Right lobe of liver (tissue), 6 donors: ENCODE measurements at regions not wholly inside any gene's neighbourhood (a gene's known extent, or its start where the extent isn't known, plus 50 kb on each side); places are given as distances from the start of the nearest gene placed in this dataset.

Experiments used
- ATAC-seq, 4 donors: fragments of 200-7000 bp; cut with Tn5 transposase; one replicate each; pipeline ENCODE4 v1.9.1; 2020; ENCODE audit warnings: mild to moderate bottlenecking in 4 of 4, moderate library complexity in 4 of 4
- DNase-seq, 3 donors: peaks; one replicate each; pipeline ENCODE4 v3.0.0-alpha.2; 2020
- H3K27ac ChIP-seq, 3 donors: fragments of 200-600 bp; one replicate each; pipeline ENCODE4 v1.8.0; 2022
- H3K27me3 ChIP-seq, 2 donors: fragments of 200-600 bp; one replicate each; pipeline ENCODE4 v1.8.0; 2022
- H3K36me3 ChIP-seq, 4 donors: fragments of 200-600 bp; sonication (generic) in 1 of 4; one replicate each; pipeline versions ENCODE4 v1.5.1 to v1.8.0; 2017 to 2022; ENCODE audit warnings: control low read depth in 1 of 4
- H3K4me1 ChIP-seq, 4 donors: fragments of 200-600 bp; sonication (generic) in 1 of 4; one replicate each; pipeline versions ENCODE4 v1.5.1 to v1.8.0; 2017 to 2022; ENCODE audit warnings: control low read depth in 1 of 4
- H3K4me3 ChIP-seq, 3 donors: fragments of 200-600 bp; one replicate each; pipeline ENCODE4 v1.8.0; 2022
- H3K9me3 ChIP-seq, 4 donors: fragments of 200-600 bp; sonication (generic) in 1 of 4; one replicate each; pipeline versions ENCODE4 v1.5.1 to v1.8.0; 2017 to 2022; ENCODE audit warnings: control low read depth in 1 of 4
- CTCF ChIP-seq, 4 donors: fragments of 200-600 bp in 3 of 4; fragments of 450-650 bp in 1 of 4; IDR thresholded peaks; one replicate each; pipeline versions ENCODE4 v1.5.1 to v1.8.0; 2016 to 2022; ENCODE audit warnings: antibody characterized with exemption in 4 of 4, mild to moderate bottlenecking in 2 of 4
- POLR2A ChIP-seq: fragments of 450-650 bp; IDR thresholded peaks from one replicate; pipeline ENCODE4 v1.6.1; 2017; ENCODE audit warnings: antibody characterized with exemption, mild to moderate bottlenecking
- WGBS: methylation state at CpG from one replicate; pipeline ENCODE4 v1.1.6; 2018; ENCODE audit warnings: low coverage, low lambda C conversion rate; ENCODE audit not compliant: insufficient coverage; ENCODE audit errors: missing lambda C conversion rate; 5-methylcytosine and 5-hydroxymethylcytosine counted together
- intact Hi-C, 2 donors: fragments of 100-400 bp; cut with DNase I; formaldehyde crosslinking; loops; one replicate each; pipeline versions ENCODE4 v1.11.2 to v1.14.1; 2022
- donor health status: DM: no; HTN: yes; CAD: no.
- donor health status: DM: no; HTN: no; CAD: no.
- donor health status: DM: no; HTN: no; CAD: no.
- donor health status: DM: no; HTN: yes; CAD: no.
- donor health status: DM: no; HTN: yes; CAD: no.

DNA sequence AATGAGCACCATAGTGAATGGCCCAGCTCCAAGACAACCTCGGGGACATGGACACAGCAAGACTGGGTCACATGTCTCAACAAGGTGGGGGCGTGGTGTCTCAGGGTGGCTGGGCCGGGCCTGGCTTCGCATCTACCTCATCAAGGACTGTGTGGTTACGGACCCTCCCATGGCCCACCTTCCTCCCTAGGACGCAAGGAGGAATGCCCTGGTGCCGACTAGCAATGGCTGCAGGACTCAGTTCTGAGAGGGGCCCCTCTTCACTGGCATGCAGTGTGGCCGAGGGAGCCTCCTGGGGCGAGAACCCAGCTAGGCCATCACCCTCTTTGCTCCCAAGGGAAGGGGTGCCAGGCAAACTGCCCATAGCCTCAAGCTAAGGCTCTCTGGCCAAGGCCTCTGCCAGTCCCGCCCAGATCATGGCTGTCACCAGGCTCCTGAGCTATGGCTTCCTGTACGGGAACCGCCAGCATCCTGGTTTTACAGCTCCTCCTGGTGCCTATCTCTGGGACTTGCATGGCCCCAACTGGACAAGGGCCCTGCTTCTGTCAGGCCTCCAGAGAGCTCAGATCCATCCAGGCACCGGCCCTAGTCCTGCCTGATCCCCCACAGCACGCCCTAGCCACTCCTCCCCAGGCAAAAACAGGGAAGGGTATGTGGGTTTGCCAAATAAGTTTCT, 218.0 kb upstream of the AGTR2 start:
- intact Hi-C loops: no loop called here

DNA sequence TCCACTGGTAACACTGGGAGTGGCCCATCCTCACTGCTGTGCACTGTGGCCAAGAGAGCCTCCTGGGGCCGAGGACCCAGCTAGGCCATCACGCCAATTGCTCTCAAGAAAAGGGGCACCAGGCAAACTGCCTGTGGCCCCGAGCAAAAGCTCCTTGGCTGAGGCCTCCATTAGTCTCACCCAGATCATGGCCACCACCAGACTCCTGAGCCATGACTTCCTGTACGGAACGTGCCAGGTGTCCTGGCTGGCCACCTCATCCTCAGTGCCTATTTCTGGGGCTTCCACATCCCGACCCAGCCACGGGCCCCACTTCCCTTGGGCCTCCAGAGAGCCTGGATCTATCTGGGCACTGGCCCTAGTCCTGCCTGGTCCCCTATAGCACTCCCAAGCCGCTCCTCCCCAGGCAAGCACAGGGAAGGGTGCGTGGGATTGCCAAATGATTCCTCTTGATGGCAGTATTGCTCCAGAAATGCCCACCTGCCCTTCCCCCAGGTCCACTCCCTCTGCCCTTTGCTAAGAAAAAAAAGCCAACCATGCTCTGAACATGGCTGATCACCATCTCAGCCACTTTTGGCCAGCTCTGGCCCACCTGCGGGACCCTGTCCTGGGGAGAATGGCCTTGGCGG, 212.6 kb upstream of the AGTR2 start:
- Histone ChIP-seq H3K36me3 (no peaks in the 10 kb centered on the region), H3K4me3 (no peak overlapping the region), H3K9me3 (no peaks in the 10 kb centered on the region), H3K27ac (no peak overlapping the region), H3K4me1 (no peaks in the 10 kb centered on the region), H3K27me3 (no peaks in the 10 kb centered on the region)
- intact Hi-C loops: no loop called here
- 55% methylated on average over 5 of the region's 11 CpGs for WGBS
- TF ChIP-seq CTCF (IDR thresholded peaks at IDR 0.05): peak in 2 of 4 donors; percentile 16 to 17
- TF ChIP-seq POLR2A: no peak
- no peak for DNase-seq
- peak in 3 of 4 donors; percentile 23 to 30 (median 28) for ATAC-seq

More for the DNA sequence above, 218.0 kb upstream of the AGTR2 start:
- WGBS: 45% methylated on average over 2 of the region's 14 CpGs
- Histone ChIP-seq H3K4me1 (no peaks in the 10 kb centered on the region), H3K9me3 (no peaks in the 10 kb centered on the region), H3K27me3 (no peaks in the 10 kb centered on the region), H3K4me3 (no peak overlapping the region), H3K27ac (no peak overlapping the region), H3K36me3 (no peaks in the 10 kb centered on the region)
- peak in 2 of 4 donors; percentile 33 to 41 for ATAC-seq
- TF ChIP-seq POLR2A: no peak
- peak in 1 of 4 donors; percentile 11 for TF ChIP-seq CTCF (IDR thresholded peaks at IDR 0.05)
- no peak for DNase-seq

GRCh38 chrX:115958687-115959359, 211.7 kb upstream of the AGTR2 start:
- intact Hi-C loops: no loop called here
- TF ChIP-seq POLR2A (no peak), CTCF (IDR thresholded peaks at IDR 0.05) (peak in 3 of 4 donors; percentile 12 to 39 (median 13))
- no peaks in the 10 kb centered on the region for H3K4me1 ChIP-seq
- no peaks in the 10 kb centered on the region for H3K9me3 ChIP-seq
- WGBS: 33% methylated on average over 3 of the region's 3 CpGs
- H3K27me3 ChIP-seq: no peaks in the 10 kb centered on the region
- DNase-seq: no peak
- ATAC-seq: peak; percentile 35 to 67 (median 52)
- no peaks in the 10 kb centered on the region for H3K36me3 ChIP-seq
- H3K4me3 ChIP-seq: no peak overlapping the region
- H3K27ac ChIP-seq: no peak overlapping the region

DNA sequence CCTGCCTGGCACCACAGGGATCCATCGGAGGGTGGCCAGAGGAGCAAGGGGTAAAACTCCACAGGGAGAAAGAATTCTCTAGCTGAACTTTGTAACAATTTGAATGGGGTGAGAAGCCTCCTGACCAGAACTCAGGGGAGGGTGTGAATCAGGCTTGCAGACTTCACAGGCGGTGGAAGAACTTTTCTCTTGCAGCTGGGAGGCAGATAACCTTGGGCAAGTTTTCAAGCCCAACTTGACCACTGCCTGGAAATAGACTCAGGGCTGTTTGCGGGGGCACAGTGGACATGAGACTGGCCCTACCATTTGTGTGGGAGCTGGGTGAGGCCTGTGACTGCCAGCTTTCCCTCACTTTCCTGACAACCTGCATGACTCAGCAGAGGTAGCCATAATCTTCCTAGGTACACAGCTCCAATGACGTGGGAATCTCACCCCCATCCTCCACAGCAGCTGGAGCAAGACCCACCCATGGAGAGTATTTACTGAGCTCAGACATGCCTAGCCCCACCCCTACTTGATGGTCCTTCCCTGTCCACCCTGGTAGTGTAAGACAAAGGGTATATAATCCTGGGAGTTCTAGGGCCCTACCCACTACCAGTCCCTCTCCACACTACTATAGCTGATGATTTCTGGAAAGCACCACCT, 210.0 kb upstream of the AGTR2 start:
- no peak for DNase-seq
- H3K9me3 ChIP-seq: no peaks in the 10 kb centered on the region
- no peak overlapping the region for H3K27ac ChIP-seq
- H3K36me3 ChIP-seq: no peaks in the 10 kb centered on the region
- H3K4me1 ChIP-seq: no peaks in the 10 kb centered on the region
- ATAC-seq: peak in 2 of 4 donors; percentile 18 to 36
- intact Hi-C loops: no loop called here
- WGBS: 80% methylated on average over 1 of the region's 4 CpGs
- TF ChIP-seq CTCF (IDR thresholded peaks at IDR 0.05) (no peak), POLR2A (no peak)
- H3K4me3 ChIP-seq: no peak overlapping the region
- H3K27me3 ChIP-seq: no peaks in the 10 kb centered on the region
